K562 (cell line): ENCODE measurements at regions not wholly inside any gene's neighbourhood (a gene's known extent, or its start where the extent isn't known, plus 50 kb on each side); places are given as distances from the start of the nearest gene placed in this dataset.
A peak's percentile ranks its signal among the peaks of the same experiment; 100 is the strongest.

ENCODE experiments used
- ATAC-seq: fragments of 200-7000 bp; cut with Tn5 transposase; 3 replicates; pipeline ENCODE4 v1.9.1; 2020; ENCODE audit warnings: moderate library complexity
- BruUV-seq: library from RNA; stranded (reverse); fragments of 400-500 nt; replicated peaks from 2 replicates; lab custom pipeline; 2021; lab: Mats Ljungman, UMichigan
- CTCF ChIA-PET: fragments of 300-600 bp; formaldehyde crosslinking; extraction: SDS; loops from one replicate; lab custom pipeline; 2021; ENCODE audit warnings: low intra/inter-chr PET ratio; lab: Yijun Ruan, JAX
- POLR2A ChIA-PET: fragments of 300-600, 350-650 bp; sonication (Branson Sonifier 250); formaldehyde crosslinking; extraction: SDS; loops from one replicate; lab custom pipeline; 2021; ENCODE audit warnings: antibody characterized with exemption, inconsistent platforms; lab: Yijun Ruan, JAX
- DNase-seq, 4 experiments: peaks; one replicate each; pipeline versions ENCODE4 v3.0.0 to v3.0.0-alpha.2; 2011 to 2018; ENCODE audit warnings: low spot score in 3 of 4, mixed read lengths in 3 of 4; ENCODE audit errors: extremely low read depth in 1 of 4
- FAIRE-seq: peaks from 2 replicates; lab custom pipeline; 2011; peaks lifted over from hg19 to GRCh38; lab: Jason Lieb, UNC
- H2AFZ ChIP-seq: 2 replicates; pipeline ENCODE4 v1.6.0; 2011; ENCODE audit warnings: low read depth, low read length, control low read depth, inconsistent platforms
- H3K27ac ChIP-seq: fragments of 200-600 bp; 3 replicates; pipeline ENCODE4 v1.8.0; 2011; ENCODE audit warnings: low read depth, mild to moderate bottlenecking, control low read depth, inconsistent platforms, low read length, moderate library complexity, mixed read lengths; ENCODE audit errors: extremely low read depth
- H3K27me3 ChIP-seq, 2 experiments: fragments of 300-600 bp in 1 of 2; 2 replicates in 1 of 2; 3 replicates in 1 of 2; pipeline versions ENCODE4 v1.6.0 to v1.8.0; 2011; ENCODE audit warnings: inconsistent platforms in 2 of 2, low read length in 2 of 2, mild to moderate bottlenecking in 1 of 2, mixed read lengths in 1 of 2, moderate library complexity in 1 of 2; ENCODE audit not compliant: control insufficient read depth in 2 of 2, insufficient read depth in 2 of 2
- H3K36me3 ChIP-seq: fragments of 300-600 bp; 3 replicates; pipeline ENCODE4 v1.8.0; 2011; ENCODE audit warnings: mild to moderate bottlenecking, low read length, inconsistent platforms; ENCODE audit not compliant: control insufficient read depth, insufficient read depth
- H3K4me1 ChIP-seq, 2 experiments: fragments of 200-600 bp in 1 of 2; replicated peaks in 1 of 2; 2 replicates in 1 of 2; 3 replicates in 1 of 2; pipeline versions ENCODE4 v1.5.1 to v1.8.0; 2011; ENCODE audit warnings: inconsistent platforms in 2 of 2, low read length in 2 of 2, mild to moderate bottlenecking in 1 of 2, mixed read lengths in 1 of 2, moderate library complexity in 1 of 2; ENCODE audit not compliant: control insufficient read depth in 2 of 2, insufficient read depth in 2 of 2
- H3K4me2 ChIP-seq: 2 replicates; pipeline ENCODE4 v1.6.1; 2011; ENCODE audit warnings: low read length, control low read depth, inconsistent platforms, mixed read lengths; ENCODE audit not compliant: insufficient read depth
- H3K4me3 ChIP-seq: fragments of 200-600 bp; sonication (generic), shearing (Covaris generic); 2 replicates; pipeline ENCODE4 v1.5.1; 2016; ENCODE audit warnings: control low read depth, inconsistent platforms
- H3K79me2 ChIP-seq: fragments of 200-600 bp; 3 replicates; pipeline ENCODE4 v1.8.0; 2011; ENCODE audit warnings: low read length, inconsistent platforms; ENCODE audit not compliant: control insufficient read depth, insufficient read depth
- H3K9ac ChIP-seq, 2 experiments: 2 replicates each; pipeline versions ENCODE4 v1.6.0 to v1.6.1; 2011; ENCODE audit warnings: low read depth in 2 of 2, low read length in 2 of 2, control low read depth in 1 of 2, inconsistent platforms in 1 of 2, mild to moderate bottlenecking in 1 of 2, mixed read lengths in 1 of 2; ENCODE audit not compliant: insufficient read depth in 1 of 2
- H3K9me1 ChIP-seq: one replicate; pipeline ENCODE4 v1.6.0; 2011; ENCODE audit warnings: inconsistent platforms, mild to moderate bottlenecking, low read length, moderate library complexity; ENCODE audit not compliant: control insufficient read depth, insufficient read depth
- H3K9me3 ChIP-seq: replicated peaks from 2 replicates; pipeline ENCODE4 v1.5.1; 2011; ENCODE audit warnings: low read depth, low read length, inconsistent platforms; ENCODE audit not compliant: control insufficient read depth, insufficient read depth
- H4K20me1 ChIP-seq: replicated peaks from 2 replicates; pipeline ENCODE4 v1.6.1; 2011; ENCODE audit warnings: low read length, inconsistent platforms, mixed read lengths; ENCODE audit not compliant: control insufficient read depth, insufficient read depth
- CBX2 ChIP-seq: fragments of 200-600 bp; sonication (generic); IDR thresholded peaks from one replicate; pipeline ENCODE4 v1.6.1; 2012; ENCODE audit warnings: mild to moderate bottlenecking, low read length, inconsistent platforms; ENCODE audit not compliant: insufficient read depth, poor library complexity, severe bottlenecking
- DEAF1 ChIP-seq: fragments of 450-650 bp; formaldehyde crosslinking; IDR thresholded peaks from 2 replicates; pipeline ENCODE4 v1.4.0; 2020; ENCODE audit warnings: mild to moderate bottlenecking, moderate library complexity
- DIDO1 ChIP-seq: fragments of 450-650 bp; IDR thresholded peaks from 2 replicates; pipeline ENCODE4 v1.6.1; 2016; ENCODE audit warnings: low read depth, missing biosample characterization, missing genetic modification characterization
- FOSL1 ChIP-seq: fragments of 200-800 bp; sonication (Bioruptor generic); conservative IDR thresholded peaks from 2 replicates; pipeline ENCODE4 v1.6.1; 2016; ENCODE audit warnings: missing genetic modification characterization, missing compliant biosample characterization
- L3MBTL2 ChIP-seq: fragments of 450-650 bp; IDR thresholded peaks from 2 replicates; pipeline ENCODE4 v1.6.1; 2016; ENCODE audit warnings: mild to moderate bottlenecking, moderate library complexity
- NEUROD1 ChIP-seq: fragments of 150-350 bp; IDR thresholded peaks from 2 replicates; pipeline ENCODE4 v1.6.1; 2014; ENCODE audit warnings: borderline replicate concordance, low read length, low read depth; ENCODE audit not compliant: partially characterized antibody
- NFIC ChIP-seq: fragments of 450-650 bp; IDR thresholded peaks from 2 replicates; pipeline ENCODE4 v1.6.1; 2017; ENCODE audit warnings: mild to moderate bottlenecking, inconsistent platforms
- NR3C1 ChIP-seq: sonication (generic); formaldehyde crosslinking; IDR thresholded peaks from 2 replicates; pipeline ENCODE4 v1.8.1; 2022; ENCODE audit warnings: missing genetic modification reagents
- NRF1 ChIP-seq, 2 experiments: fragments of 450-650 bp; IDR thresholded peaks in 1 of 2; conservative IDR thresholded peaks in 1 of 2; 2 replicates each; pipeline ENCODE4 v1.6.1; 2014; ENCODE audit warnings: mild to moderate bottlenecking in 2 of 2
- PHF21A ChIP-seq: fragments of 450-650 bp; IDR thresholded peaks from 2 replicates; pipeline ENCODE4 v1.6.1; 2017; ENCODE audit warnings: low read depth, borderline replicate concordance
- TBL1XR1 ChIP-seq, 2 experiments: IDR thresholded peaks; 2 replicates each; pipeline ENCODE4 v1.6.1; 2012; ENCODE audit warnings: improper control_type of control experiment in 2 of 2, low read length in 2 of 2, mild to moderate bottlenecking in 1 of 2
- USF2 ChIP-seq: sonication (generic); formaldehyde crosslinking; IDR thresholded peaks from 2 replicates; pipeline ENCODE4 v1.5.0; 2020; ENCODE audit warnings: missing genetic modification reagents
- VEZF1 ChIP-seq: fragments of 200-800 bp; sonication (Bioruptor generic); IDR thresholded peaks from 2 replicates; pipeline ENCODE4 v1.6.1; 2017; ENCODE audit warnings: missing genetic modification characterization, missing compliant biosample characterization
- ZNF324 ChIP-seq: fragments of 250-450 bp; sonication (Bioruptor Pico); IDR thresholded peaks from 2 replicates; pipeline ENCODE4 v1.4.0; 2020; ENCODE audit warnings: mild to moderate bottlenecking
- ZNF41 ChIP-seq: fragments of 250-450 bp; sonication (Bioruptor Pico); conservative IDR thresholded peaks from 2 replicates; pipeline ENCODE4 v1.4.0; 2020; ENCODE audit warnings: mild to moderate bottlenecking
- WGBS: fragments of 100-300 bp; shearing (Covaris generic); methylation state at CpG from one replicate; pipeline ENCODE4 v1.1.6; 2016; ENCODE audit warnings: low coverage, mixed read lengths; ENCODE audit not compliant: insufficient coverage; ENCODE audit errors: missing lambda C conversion rate; 5-methylcytosine and 5-hydroxymethylcytosine counted together
- in situ Hi-C: fragments of 300-500 bp; cut with MboI; formaldehyde crosslinking; loops from 4 replicates; pipeline ENCODE4 v1.15.0; 2018; ENCODE audit warnings: inconsistent platforms, mixed read lengths
- intact Hi-C: fragments of 100-400 bp; cut with micrococcal nuclease; formaldehyde crosslinking; loops from 2 replicates; pipeline ENCODE4 v1.14.2; 2022
- TF ChIP-seq, protein P1 (sequence below): sonication (generic); formaldehyde crosslinking; IDR thresholded peaks from 2 replicates; pipeline ENCODE4 v1.8.0; 2022; ENCODE audit warnings: missing genetic modification reagents, mild to moderate bottlenecking, borderline replicate concordance

GRCh38 chr9:38186404-38187115 lies 117.5 kb upstream of the SHB start:
- H3K9me3 ChIP-seq, result no peaks in the 10 kb centered on the region
- no peak for TF ChIP-seq NFIC
- TF ChIP-seq, protein P1, sequence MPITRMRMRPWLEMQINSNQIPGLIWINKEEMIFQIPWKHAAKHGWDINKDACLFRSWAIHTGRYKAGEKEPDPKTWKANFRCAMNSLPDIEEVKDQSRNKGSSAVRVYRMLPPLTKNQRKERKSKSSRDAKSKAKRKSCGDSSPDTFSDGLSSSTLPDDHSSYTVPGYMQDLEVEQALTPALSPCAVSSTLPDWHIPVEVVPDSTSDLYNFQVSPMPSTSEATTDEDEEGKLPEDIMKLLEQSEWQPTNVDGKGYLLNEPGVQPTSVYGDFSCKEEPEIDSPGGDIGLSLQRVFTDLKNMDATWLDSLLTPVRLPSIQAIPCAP (CRISPR knock-in tag), result no peak
- no peak for TF ChIP-seq ZNF324 (CRISPR knock-in tag)
- TF ChIP-seq NR3C1 (CRISPR knock-in tag), result no peak
- TF ChIP-seq PHF21A, result no peak
- no peak for TF ChIP-seq USF2 (CRISPR knock-in tag)
- TF ChIP-seq NEUROD1, result no peak
- TF ChIP-seq ZNF41, result no peak
- TF ChIP-seq DEAF1, result 0 out of 2 replicates have a peak, but pooled peaks have one; percentile 23
- TF ChIP-seq L3MBTL2, result no peak
- TF ChIP-seq DIDO1, result no peak
- TF ChIP-seq FOSL1 (tag), result peak; percentile 61
- no peak for TF ChIP-seq TBL1XR1 (IDR thresholded peaks at IDR 0.05; ENCODE audit: low read length in 2 of 2)
- no peak for TF ChIP-seq CBX2
- TF ChIP-seq VEZF1 (CRISPR knock-in tag), result no peak
- TF ChIP-seq NRF1 (conservative IDR thresholded peaks at IDR 0.05 in 1 of 2, IDR thresholded peaks at IDR 0.05 in 1 of 2), result no peak

More at GRCh38 chr9:38186404-38187115, 117.5 kb upstream of the SHB start:
- CTCF ChIA-PET, result interaction anchor here (0.6 kb wide), 1 partner anchor 176 kb away, joined by 3 read pairs; no protein-coding TSS in a partner anchor
- in situ Hi-C loops (no loop called here), intact Hi-C loops (loop anchor here (5.0 kb wide), 1 partner anchor 51 kb away; no protein-coding TSS in a partner anchor)
- FAIRE-seq (no peak), DNase-seq (no peak), ATAC-seq (no peak)
- Histone ChIP-seq H3K36me3 (no peaks in the 10 kb centered on the region), H3K27ac (no peak overlapping the region), H3K4me3 (no peak overlapping the region), H3K9me1 (no peaks in the 10 kb centered on the region), H3K9ac (no peak overlapping the region), H3K4me2 (no peak overlapping the region), H3K79me2 (no peaks in the 10 kb centered on the region), H4K20me1 (no peaks in the 10 kb centered on the region), H2AFZ (0 out of 2 replicates have a peak overlapping the region, but pooled peaks have one; percentile 12), H3K4me1 (no peaks in the 10 kb centered on the region; a peak in 1 of 5 replicates), H3K27me3 (peaks cover 4 to 13% of the 10 kb centered on the region in 2 experiments; a peak in 2 of 5 replicates)
- 2% methylated on average over 5 of the region's 5 CpGs for WGBS
- POLR2A ChIA-PET, result interaction anchor here (0.7 to 1.1 kb wide), 2 partner anchors 28 to 266 kb away, joined by 3 read pairs; no protein-coding TSS in a partner anchor
- BruUV-seq, result no TSS peak
